Lung (tissue), 11 donors: ENCODE measurements at regions not wholly inside any gene's neighbourhood (a gene's known extent, or its start where the extent isn't known, plus 50 kb on each side); places are given as distances from the start of the nearest gene placed in this dataset.

Experiments
- ATAC-seq: fragments of 200-7000 bp; cut with Tn5 transposase; one replicate; pipeline ENCODE4 v1.9.1; 2020; ENCODE audit warnings: moderate number of reproducible peaks; ENCODE audit not compliant: insufficient read depth, low FRiP score
- DNase-seq, 3 donors: peaks; one replicate each; pipeline ENCODE4 v3.0.0-alpha.2; 2013 to 2017
- H3K27ac ChIP-seq, 2 donors: one replicate each; pipeline ENCODE4 v1.5.1; 2013; ENCODE audit warnings: mild to moderate bottlenecking in 2 of 2, moderate library complexity in 2 of 2, control low read depth in 1 of 2, inconsistent platforms in 1 of 2, low read depth in 1 of 2, low read length in 1 of 2
- H3K27me3 ChIP-seq, 3 donors: one replicate each; pipeline ENCODE4 v1.5.1; 2013; ENCODE audit warnings: low read length in 2 of 3; ENCODE audit not compliant: control insufficient read depth in 3 of 3, insufficient read depth in 3 of 3
- H3K36me3 ChIP-seq, 4 donors: one replicate each; pipeline ENCODE4 v1.5.1; 2013; ENCODE audit warnings: low read length in 4 of 4, mild to moderate bottlenecking in 1 of 4, moderate library complexity in 1 of 4; ENCODE audit not compliant: control insufficient read depth in 4 of 4, insufficient read depth in 4 of 4
- H3K4me1 ChIP-seq, 5 donors: one replicate each; pipeline ENCODE4 v1.5.1; 2013; ENCODE audit warnings: low read length in 5 of 5, mild to moderate bottlenecking in 2 of 5, moderate library complexity in 1 of 5; ENCODE audit not compliant: control insufficient read depth in 5 of 5, insufficient read depth in 5 of 5
- H3K4me3 ChIP-seq: one replicate; pipeline ENCODE4 v1.5.1; 2013; ENCODE audit warnings: mild to moderate bottlenecking, control low read depth, moderate library complexity
- H3K9ac ChIP-seq, 2 donors: one replicate each; pipeline ENCODE4 v1.5.1; 2013; ENCODE audit warnings: low read length in 2 of 2, control low read depth in 1 of 2; ENCODE audit not compliant: insufficient read depth in 1 of 2
- H3K9me3 ChIP-seq, 4 donors: one replicate each; pipeline ENCODE4 v1.5.1; 2013; ENCODE audit warnings: low read length in 3 of 4, mild to moderate bottlenecking in 1 of 4, moderate library complexity in 1 of 4; ENCODE audit not compliant: control insufficient read depth in 4 of 4, insufficient read depth in 3 of 4
- CTCF ChIP-seq: IDR thresholded peaks from 2 replicates; pipeline ENCODE4 v1.5.1; 2012; ENCODE audit warnings: mild to moderate bottlenecking; ENCODE audit errors: control extremely low read depth, extremely low read depth
- WGBS, 2 donors: extraction: QIAGEN DNeasy Blood & Tissue Kit; methylation state at CpG; one replicate each; pipeline ENCODE4 v1.1.7; 2013; 5-methylcytosine and 5-hydroxymethylcytosine counted together
- donor health status: control.
- donor health status: control.
- donor health status: Bipolar disorder and iron deficiency.
- donor health status: healthy.
- donor health status: DM: yes; HTN: yes; CAD: no.

- no peaks in the 10 kb centered on the region for H3K36me3 ChIP-seq
- DNase-seq (peak; percentile 82 to 86 (median 82)), ATAC-seq (no peak)
- peaks cover 0 to 9% (median 2%) of the 10 kb centered on the region in 5 donors for H3K4me1 ChIP-seq
- peaks cover 0 to 7% (median 0%) of the 10 kb centered on the region in 4 donors for H3K9me3 ChIP-seq
- H3K4me3 ChIP-seq: no peak overlapping the region
- H3K9ac ChIP-seq: no peak overlapping the region
- 27 to 37% methylated on average over 11 to 13 of the region's 13 CpGs for WGBS, 2 donors
- no peak for TF ChIP-seq CTCF
- H3K27me3 ChIP-seq: peaks cover 0 to 3% (median 0%) of the 10 kb centered on the region in 3 donors
- no peak overlapping the region for H3K27ac ChIP-seq
Observed at GRCh38 chrX:39859991-39860861, 237.5 kb downstream of the BCOR start.

- no peak for ATAC-seq
- Histone ChIP-seq H3K36me3 (no peaks in the 10 kb centered on the region), H3K27ac (no peak overlapping the region), H3K9ac (no peak overlapping the region), H3K9me3 (peaks cover 0 to 11% (median 0%) of the 10 kb centered on the region in 4 donors), H3K4me3 (no peak overlapping the region), H3K27me3 (peaks cover 0 to 3% (median 0%) of the 10 kb centered on the region in 3 donors), H3K4me1 (peaks cover 0 to 15% (median 11%) of the 10 kb centered on the region in 5 donors)
- no peak for DNase-seq
- WGBS, 2 donors: 50 to 73% methylated on average over 5 of the region's 5 CpGs
- TF ChIP-seq CTCF: no peak
Observed at GRCh38 chrX:39862963-39863362, 234.8 kb downstream of the BCOR start.

- no peak for TF ChIP-seq CTCF
- no peaks in the 10 kb centered on the region for H3K36me3 ChIP-seq
- no peak for ATAC-seq
- WGBS, 2 donors: 13 to 30% methylated on average over 2 to 4 of the region's 4 CpGs
- H3K4me1 ChIP-seq: peaks cover 0 to 14% (median 3%) of the 10 kb centered on the region in 5 donors
- peaks cover 0 to 3% (median 0%) of the 10 kb centered on the region in 3 donors for H3K27me3 ChIP-seq
- no peak overlapping the region for H3K9ac ChIP-seq
- peaks cover 0 to 14% (median 0%) of the 10 kb centered on the region in 4 donors for H3K9me3 ChIP-seq
- no peak overlapping the region for H3K27ac ChIP-seq
- peak in 1 of 3 donors; percentile 47 for DNase-seq
- H3K4me3 ChIP-seq: no peak overlapping the region
Observed at GRCh38 chrX:39866229-39866628, 231.5 kb downstream of the BCOR start.
